Panc1 (cell line): ENCODE measurements at regions not wholly inside any gene's neighbourhood (a gene's known extent, or its start where the extent isn't known, plus 50 kb on each side); places are given as distances from the start of the nearest gene placed in this dataset.

ENCODE experiments used
- ATAC-seq: fragments of 200-7000 bp; cut with Tn5 transposase; 2 replicates; pipeline ENCODE4 v1.9.1; 2020; ENCODE audit warnings: mild to moderate bottlenecking, moderate library complexity
- BruUV-seq: library from RNA; stranded (reverse); fragments of 400-500 nt; replicated peaks from 2 replicates; lab custom pipeline; 2021; lab: Mats Ljungman, UMichigan
- CTCF ChIA-PET: fragments of 300-600 bp; sonication (Branson Sonifier 250); formaldehyde crosslinking; loops from one replicate; lab custom pipeline; 2022; ENCODE audit warnings: antibody characterized with exemption; lab: Charles Lee
- POLR2A ChIA-PET: fragments of 300-600 bp; sonication (Branson Sonifier 250); formaldehyde crosslinking; loops from one replicate; lab custom pipeline; 2022; ENCODE audit warnings: antibody characterized with exemption; lab: Charles Lee
- DNase-seq: peaks from one replicate; pipeline ENCODE4 v3.0.0-alpha.2; 2010; ENCODE audit warnings: low read depth, low spot score
- H3K27ac ChIP-seq: 2 replicates; pipeline ENCODE4 v1.5.1; 2011; ENCODE audit warnings: mild to moderate bottlenecking, low read length, inconsistent platforms
- H3K27me3 ChIP-seq: fragments of 200-500 bp; sonication (Bioruptor generic); 2 replicates; pipeline ENCODE4 v1.6.0; 2014; ENCODE audit warnings: low read length, inconsistent platforms; ENCODE audit not compliant: control insufficient read depth, insufficient read depth
- H3K36me3 ChIP-seq: fragments of 200-500 bp; sonication (Bioruptor generic); 2 replicates; pipeline ENCODE4 v1.5.1; 2014; ENCODE audit warnings: inconsistent platforms, mild to moderate bottlenecking, low read length, moderate library complexity; ENCODE audit not compliant: control insufficient read depth, insufficient read depth
- H3K4me1 ChIP-seq: 2 replicates; pipeline ENCODE4 v1.5.1; 2011; ENCODE audit warnings: inconsistent platforms, mild to moderate bottlenecking, low read length, moderate library complexity; ENCODE audit not compliant: control insufficient read depth, insufficient read depth
- H3K4me3 ChIP-seq, 2 experiments: 2 replicates each; pipeline ENCODE4 v1.5.1; 2011 to 2012; ENCODE audit warnings: low read depth in 2 of 2, low read length in 2 of 2, mild to moderate bottlenecking in 2 of 2, inconsistent platforms in 1 of 2, moderate library complexity in 1 of 2
- H3K9me3 ChIP-seq: fragments of 200-500 bp; sonication (Bioruptor generic); 2 replicates; pipeline ENCODE4 v1.5.1; 2014; ENCODE audit warnings: low read depth, mild to moderate bottlenecking, inconsistent platforms, low read length, moderate library complexity; ENCODE audit not compliant: control insufficient read depth, insufficient read depth
- POLR2AphosphoS5 ChIP-seq: IDR thresholded peaks from 2 replicates; pipeline ENCODE4 v1.6.1; 2012; ENCODE audit warnings: mild to moderate bottlenecking, low read depth, low read length, moderate library complexity
- SIN3A ChIP-seq: IDR thresholded peaks from 2 replicates; pipeline ENCODE4 v1.6.1; 2012; ENCODE audit warnings: low read depth, mild to moderate bottlenecking, low read length, moderate library complexity, borderline replicate concordance; ENCODE audit not compliant: insufficient read depth
- TCF7L2 ChIP-seq: IDR thresholded peaks from 2 replicates; pipeline ENCODE4 v1.6.1; 2011; ENCODE audit warnings: mild to moderate bottlenecking, low read depth, low read length, inconsistent platforms
- in situ Hi-C: cut with HindIII; loops from 2 replicates; pipeline ENCODE4 v1.10.0; 2016; ENCODE audit warnings: low sequenced_read_pairs, low pct_unique_long_range_greater_than_20kb
- intact Hi-C: fragments of 100-400 bp; cut with micrococcal nuclease; formaldehyde crosslinking; loops from one replicate; pipeline ENCODE4 v1.10.0; 2022; ENCODE audit not compliant: unreplicated experiment
- TF ChIP-seq, protein P1 (sequence below), 2 experiments: IDR thresholded peaks; 2 replicates each; pipeline ENCODE4 v1.6.1; 2011 to 2012; ENCODE audit warnings: low read depth in 2 of 2, control low read depth in 1 of 2, low read length in 1 of 2, mild to moderate bottlenecking in 1 of 2, moderate library complexity in 1 of 2; ENCODE audit not compliant: insufficient read depth in 1 of 2
- TF ChIP-seq, protein P2 (sequence below): fragments of 450-650 bp; IDR thresholded peaks from 2 replicates; pipeline ENCODE4 v1.5.1; 2017; ENCODE audit warnings: mild to moderate bottlenecking

DNA sequence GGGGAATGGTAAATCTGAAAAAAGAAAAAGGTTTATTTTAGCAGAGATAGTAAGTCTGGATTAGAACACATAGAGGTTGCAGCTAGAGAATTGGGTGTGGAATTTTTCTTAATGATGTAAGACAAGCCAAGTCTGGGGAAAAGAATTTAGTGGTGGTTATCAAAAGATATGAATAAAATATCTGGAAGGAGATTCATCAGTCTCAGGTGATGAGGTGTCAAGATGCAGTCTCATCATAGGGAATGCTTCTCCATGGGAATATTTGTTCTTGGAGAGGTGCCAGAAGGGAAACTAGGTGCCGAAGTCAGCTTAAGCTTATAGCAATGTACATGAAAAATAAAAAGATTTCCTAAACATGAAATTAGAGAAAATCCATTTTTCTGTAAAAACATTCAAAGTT lies 504.1 kb upstream of the NR3C2 start:
- DNase-seq (no peak), ATAC-seq (no peak)
- TF ChIP-seq, protein P1, sequence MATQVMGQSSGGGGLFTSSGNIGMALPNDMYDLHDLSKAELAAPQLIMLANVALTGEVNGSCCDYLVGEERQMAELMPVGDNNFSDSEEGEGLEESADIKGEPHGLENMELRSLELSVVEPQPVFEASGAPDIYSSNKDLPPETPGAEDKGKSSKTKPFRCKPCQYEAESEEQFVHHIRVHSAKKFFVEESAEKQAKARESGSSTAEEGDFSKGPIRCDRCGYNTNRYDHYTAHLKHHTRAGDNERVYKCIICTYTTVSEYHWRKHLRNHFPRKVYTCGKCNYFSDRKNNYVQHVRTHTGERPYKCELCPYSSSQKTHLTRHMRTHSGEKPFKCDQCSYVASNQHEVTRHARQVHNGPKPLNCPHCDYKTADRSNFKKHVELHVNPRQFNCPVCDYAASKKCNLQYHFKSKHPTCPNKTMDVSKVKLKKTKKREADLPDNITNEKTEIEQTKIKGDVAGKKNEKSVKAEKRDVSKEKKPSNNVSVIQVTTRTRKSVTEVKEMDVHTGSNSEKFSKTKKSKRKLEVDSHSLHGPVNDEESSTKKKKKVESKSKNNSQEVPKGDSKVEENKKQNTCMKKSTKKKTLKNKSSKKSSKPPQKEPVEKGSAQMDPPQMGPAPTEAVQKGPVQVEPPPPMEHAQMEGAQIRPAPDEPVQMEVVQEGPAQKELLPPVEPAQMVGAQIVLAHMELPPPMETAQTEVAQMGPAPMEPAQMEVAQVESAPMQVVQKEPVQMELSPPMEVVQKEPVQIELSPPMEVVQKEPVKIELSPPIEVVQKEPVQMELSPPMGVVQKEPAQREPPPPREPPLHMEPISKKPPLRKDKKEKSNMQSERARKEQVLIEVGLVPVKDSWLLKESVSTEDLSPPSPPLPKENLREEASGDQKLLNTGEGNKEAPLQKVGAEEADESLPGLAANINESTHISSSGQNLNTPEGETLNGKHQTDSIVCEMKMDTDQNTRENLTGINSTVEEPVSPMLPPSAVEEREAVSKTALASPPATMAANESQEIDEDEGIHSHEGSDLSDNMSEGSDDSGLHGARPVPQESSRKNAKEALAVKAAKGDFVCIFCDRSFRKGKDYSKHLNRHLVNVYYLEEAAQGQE (IDR thresholded peaks at IDR 0.05; ENCODE audit: insufficient read depth in 1 of 2, low read depth in 2 of 2, low read length in 1 of 2), result no peak
- TF ChIP-seq POLR2AphosphoS5, result no peak
- TF ChIP-seq SIN3A, result no peak
- TF ChIP-seq TCF7L2, result no peak
- TF ChIP-seq, protein P2, sequence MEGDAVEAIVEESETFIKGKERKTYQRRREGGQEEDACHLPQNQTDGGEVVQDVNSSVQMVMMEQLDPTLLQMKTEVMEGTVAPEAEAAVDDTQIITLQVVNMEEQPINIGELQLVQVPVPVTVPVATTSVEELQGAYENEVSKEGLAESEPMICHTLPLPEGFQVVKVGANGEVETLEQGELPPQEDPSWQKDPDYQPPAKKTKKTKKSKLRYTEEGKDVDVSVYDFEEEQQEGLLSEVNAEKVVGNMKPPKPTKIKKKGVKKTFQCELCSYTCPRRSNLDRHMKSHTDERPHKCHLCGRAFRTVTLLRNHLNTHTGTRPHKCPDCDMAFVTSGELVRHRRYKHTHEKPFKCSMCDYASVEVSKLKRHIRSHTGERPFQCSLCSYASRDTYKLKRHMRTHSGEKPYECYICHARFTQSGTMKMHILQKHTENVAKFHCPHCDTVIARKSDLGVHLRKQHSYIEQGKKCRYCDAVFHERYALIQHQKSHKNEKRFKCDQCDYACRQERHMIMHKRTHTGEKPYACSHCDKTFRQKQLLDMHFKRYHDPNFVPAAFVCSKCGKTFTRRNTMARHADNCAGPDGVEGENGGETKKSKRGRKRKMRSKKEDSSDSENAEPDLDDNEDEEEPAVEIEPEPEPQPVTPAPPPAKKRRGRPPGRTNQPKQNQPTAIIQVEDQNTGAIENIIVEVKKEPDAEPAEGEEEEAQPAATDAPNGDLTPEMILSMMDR, result no peak
- Histone ChIP-seq H3K27me3 (no peaks in the 10 kb centered on the region), H3K4me3 (no peak overlapping the region), H3K9me3 (no peaks in the 10 kb centered on the region), H3K36me3 (no peaks in the 10 kb centered on the region), H3K4me1 (no peaks in the 10 kb centered on the region), H3K27ac (no peak overlapping the region)
- in situ Hi-C loops (no loop called here), intact Hi-C loops (no loop called here)
- no TSS peak for BruUV-seq
- POLR2A ChIA-PET, result no interaction called here
- CTCF ChIA-PET, result no interaction called here

DNA sequence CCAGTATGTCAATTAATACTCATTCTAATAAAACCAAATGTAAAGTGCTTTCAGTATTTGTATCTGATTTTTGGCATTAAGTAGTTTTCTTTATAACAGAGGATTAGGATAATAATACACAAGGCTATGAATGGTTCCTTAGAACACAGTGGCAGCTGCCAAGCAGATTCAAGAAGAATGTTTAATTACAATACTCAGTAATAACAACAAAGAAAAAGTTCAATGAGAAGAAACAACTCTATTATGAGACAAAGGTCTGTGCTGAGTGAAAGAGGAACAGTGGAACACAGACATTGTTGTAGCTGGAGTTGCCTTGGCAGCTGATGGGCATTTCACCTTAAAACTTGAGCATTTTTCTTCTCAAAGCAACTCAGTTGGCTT lies 502.6 kb upstream of the NR3C2 start:
- CTCF ChIA-PET, result no interaction called here
- H3K9me3 ChIP-seq, result no peaks in the 10 kb centered on the region
- no TSS peak for BruUV-seq

More for the DNA sequence above, 502.6 kb upstream of the NR3C2 start:
- intact Hi-C loops, result no loop called here
- Histone ChIP-seq H3K4me1 (no peaks in the 10 kb centered on the region), H3K36me3 (no peaks in the 10 kb centered on the region), H3K27ac (no peak overlapping the region), H3K4me3 (no peak overlapping the region), H3K27me3 (no peaks in the 10 kb centered on the region)
- ATAC-seq (no peak), DNase-seq (no peak)
- POLR2A ChIA-PET, result no interaction called here
- in situ Hi-C loops, result no loop called here
- TF ChIP-seq, protein P1 (IDR thresholded peaks at IDR 0.05; ENCODE audit: insufficient read depth in 1 of 2, low read depth in 2 of 2, low read length in 1 of 2), result no peak
- TF ChIP-seq POLR2AphosphoS5 (no peak), SIN3A (no peak), TCF7L2 (no peak)
- TF ChIP-seq, protein P2, result no peak
